GM18507 (cell line): ENCODE measurements at regions not wholly inside any gene's neighbourhood (a gene's known extent, or its start where the extent isn't known, plus 50 kb on each side); places are given as distances from the start of the nearest gene placed in this dataset.

Source experiments
- DNase-seq: peaks from one replicate; pipeline ENCODE4 v3.0.0; 2011; ENCODE audit warnings: low read depth; ENCODE audit not compliant: insufficient read length; ENCODE audit errors: extremely low spot score
- FAIRE-seq: peaks from 2 replicates; lab custom pipeline; 2011; peaks lifted over from hg19 to GRCh38; lab: Jason Lieb, UNC

- no peak for FAIRE-seq
These were observed 94.7 kb upstream of the DIO3 start for GRCh38 chr14:101466456-101467180.

GRCh38 chr14:101467181-101467926 is 93.9 kb upstream of the DIO3 start:
- DNase-seq (no peak), FAIRE-seq (no peak)

More at GRCh38 chr14:101466456-101467180, 94.7 kb upstream of the DIO3 start:
- DNase-seq: no peak

- DNase-seq (no peak), FAIRE-seq (no peak)
These were observed 91.7 kb upstream of the DIO3 start for GRCh38 chr14:101469382-101470247.

GRCh38 chr14:101470266-101470665 is 91.0 kb upstream of the DIO3 start:
- FAIRE-seq (no peak), DNase-seq (no peak)

GRCh38 chr14:101471723-101472517 is 89.4 kb upstream of the DIO3 start:
- FAIRE-seq: no peak
- no peak for DNase-seq

- no peak for DNase-seq
- FAIRE-seq: no peak
These were observed 88.8 kb upstream of the DIO3 start for GRCh38 chr14:101472518-101472849.

- no peak for DNase-seq
- FAIRE-seq: no peak
These were observed 88.1 kb upstream of the DIO3 start for GRCh38 chr14:101473045-101473729.

GRCh38 chr14:101473795-101474562 is 87.3 kb upstream of the DIO3 start:
- FAIRE-seq (no peak), DNase-seq (no peak)

- no peak for FAIRE-seq
- no peak for DNase-seq
These were observed 86.5 kb upstream of the DIO3 start for GRCh38 chr14:101474563-101475455.

- DNase-seq (no peak), FAIRE-seq (no peak)
These were observed 85.6 kb upstream of the DIO3 start for GRCh38 chr14:101475456-101476257.

- DNase-seq: no peak
- no peak for FAIRE-seq
These were observed 84.9 kb upstream of the DIO3 start for GRCh38 chr14:101476258-101476915.

- no peak for FAIRE-seq
- DNase-seq: no peak
These were observed 84.3 kb upstream of the DIO3 start for GRCh38 chr14:101476916-101477553.

GRCh38 chr14:101477648-101478047 is 83.6 kb upstream of the DIO3 start:
- FAIRE-seq: no peak
- DNase-seq: no peak

- DNase-seq (no peak), FAIRE-seq (no peak)
These were observed 83.2 kb upstream of the DIO3 start for GRCh38 chr14:101478096-101478495.

- FAIRE-seq (no peak), DNase-seq (no peak)
These were observed 82.4 kb upstream of the DIO3 start for GRCh38 chr14:101478796-101479410.
